ENCODE measurements at regions not wholly inside any gene's neighbourhood (a gene's known extent, or its start where the extent isn't known, plus 50 kb on each side); places are given as distances from the start of the nearest gene placed in this dataset.

DNA sequence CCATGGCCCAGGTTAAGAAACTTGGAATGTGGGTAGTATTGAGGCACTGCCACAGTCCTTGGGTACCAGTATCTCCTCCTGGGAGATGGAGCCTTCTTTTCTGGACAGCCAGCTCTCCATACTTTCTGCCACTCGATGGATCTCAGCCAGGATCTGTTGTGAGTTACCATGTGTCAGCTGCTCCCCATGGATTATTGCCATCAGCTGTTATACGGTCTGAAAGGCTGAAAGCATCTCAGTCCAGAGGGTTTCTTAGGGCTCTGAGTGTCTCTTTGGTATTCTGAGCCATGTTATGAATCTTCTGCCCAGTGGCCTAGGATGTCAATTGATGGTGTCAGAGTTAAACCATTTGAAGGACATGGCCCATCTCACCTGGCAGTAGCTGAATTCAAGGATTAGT, 197.5 kb downstream of the C7orf25 start:
- no peak for TF ChIP-seq CTCF (IDR thresholded peaks at IDR 0.05; ENCODE audit: insufficient read depth, low read depth, low read length)
- no peak for TF ChIP-seq EZH2 (IDR thresholded peaks at IDR 0.05; ENCODE audit: insufficient read depth, low read length)

Data from astrocyte (in vitro differentiated cells and primary cell).